Keratinocyte (primary cell): ENCODE measurements at regions not wholly inside any gene's neighbourhood (a gene's known extent, or its start where the extent isn't known, plus 50 kb on each side); places are given as distances from the start of the nearest gene placed in this dataset.

Experiments
- EZH2 ChIP-seq: IDR thresholded peaks from one replicate; pipeline ENCODE4 v1.6.1; 2012; ENCODE audit warnings: inconsistent platforms, mild to moderate bottlenecking, low read length, moderate library complexity
- TF ChIP-seq, protein P1 (sequence below), 3 experiments: IDR thresholded peaks in 1 of 3; conservative IDR thresholded peaks in 1 of 3; optimal IDR thresholded peaks in 1 of 3; 2 replicates in 2 of 3; 3 replicates in 1 of 3; pipeline versions ENCODE3 to v1.5.1; 2011; ENCODE audit warnings: low read length in 3 of 3, mild to moderate bottlenecking in 3 of 3, moderate library complexity in 2 of 3, control low read depth in 1 of 3, inconsistent platforms in 1 of 3; ENCODE audit not compliant: insufficient read depth in 2 of 3; ENCODE audit errors: extremely low read depth in 1 of 3

DNA sequence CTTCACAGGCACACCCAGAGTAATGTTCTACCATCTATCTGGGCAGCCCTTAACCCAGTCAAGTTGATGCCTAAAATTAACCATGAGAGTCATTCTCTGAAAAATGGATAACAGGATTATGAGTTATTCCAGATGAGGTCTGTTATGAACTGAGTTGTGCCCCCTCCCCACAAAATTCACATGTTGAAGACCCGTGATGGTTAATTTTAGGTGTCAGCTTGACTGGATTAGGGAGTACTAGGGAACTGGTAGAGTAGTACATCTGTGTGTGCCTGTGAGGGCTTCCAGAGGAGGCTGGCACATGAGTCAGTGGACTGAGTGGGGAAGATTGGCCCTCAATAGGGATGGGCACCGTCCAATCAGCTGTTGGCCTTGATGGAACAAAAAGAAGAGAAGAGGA is 110.4 kb upstream of the MYCN start:
- TF ChIP-seq, protein P1, sequence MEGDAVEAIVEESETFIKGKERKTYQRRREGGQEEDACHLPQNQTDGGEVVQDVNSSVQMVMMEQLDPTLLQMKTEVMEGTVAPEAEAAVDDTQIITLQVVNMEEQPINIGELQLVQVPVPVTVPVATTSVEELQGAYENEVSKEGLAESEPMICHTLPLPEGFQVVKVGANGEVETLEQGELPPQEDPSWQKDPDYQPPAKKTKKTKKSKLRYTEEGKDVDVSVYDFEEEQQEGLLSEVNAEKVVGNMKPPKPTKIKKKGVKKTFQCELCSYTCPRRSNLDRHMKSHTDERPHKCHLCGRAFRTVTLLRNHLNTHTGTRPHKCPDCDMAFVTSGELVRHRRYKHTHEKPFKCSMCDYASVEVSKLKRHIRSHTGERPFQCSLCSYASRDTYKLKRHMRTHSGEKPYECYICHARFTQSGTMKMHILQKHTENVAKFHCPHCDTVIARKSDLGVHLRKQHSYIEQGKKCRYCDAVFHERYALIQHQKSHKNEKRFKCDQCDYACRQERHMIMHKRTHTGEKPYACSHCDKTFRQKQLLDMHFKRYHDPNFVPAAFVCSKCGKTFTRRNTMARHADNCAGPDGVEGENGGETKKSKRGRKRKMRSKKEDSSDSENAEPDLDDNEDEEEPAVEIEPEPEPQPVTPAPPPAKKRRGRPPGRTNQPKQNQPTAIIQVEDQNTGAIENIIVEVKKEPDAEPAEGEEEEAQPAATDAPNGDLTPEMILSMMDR (optimal IDR thresholded peaks at IDR 0.05 in 1 of 3, IDR thresholded peaks at IDR 0.05 in 1 of 3, conservative IDR thresholded peaks at IDR 0.05 in 1 of 3; ENCODE audit: extremely low read depth in 1 of 3, insufficient read depth in 2 of 3, low read length in 3 of 3) = no peak
- TF ChIP-seq EZH2 = no peak
